Karpas-422 (cell line): ENCODE measurements at regions not wholly inside any gene's neighbourhood (a gene's known extent, or its start where the extent isn't known, plus 50 kb on each side); places are given as distances from the start of the nearest gene placed in this dataset.

Source experiments
- DNase-seq: peaks from one replicate; pipeline ENCODE4 v3.0.0-alpha.2; 2015
- H2AFZ ChIP-seq: fragments of 200-600 bp; sonication (generic); 2 replicates; pipeline ENCODE4 v1.6.1; 2014; ENCODE audit warnings: antibody characterized with exemption, low read length, mixed read lengths
- H3K27ac ChIP-seq: fragments of 200-600 bp; sonication (generic); 2 replicates; pipeline ENCODE4 v1.5.1; 2014; ENCODE audit warnings: mild to moderate bottlenecking, low read length, moderate library complexity
- H3K27me3 ChIP-seq: fragments of 200-600 bp; sonication (generic); 2 replicates; pipeline ENCODE4 v1.6.1; 2014; ENCODE audit warnings: low read length, mixed read lengths
- H3K36me3 ChIP-seq: fragments of 200-600 bp; sonication (generic); 2 replicates; pipeline ENCODE4 v1.6.1; 2014; ENCODE audit warnings: low read length, mixed read lengths; ENCODE audit not compliant: insufficient read depth
- H3K4me1 ChIP-seq: fragments of 200-600 bp; sonication (generic); 2 replicates; pipeline ENCODE4 v1.6.1; 2014; ENCODE audit warnings: mild to moderate bottlenecking, low read length, mixed read lengths
- H3K4me2 ChIP-seq: fragments of 200-600 bp; sonication (generic); 2 replicates; pipeline ENCODE4 v1.6.1; 2014; ENCODE audit warnings: low read length, low read depth, mild to moderate bottlenecking; ENCODE audit not compliant: poor library complexity, severe bottlenecking
- H3K4me3 ChIP-seq: fragments of 200-600 bp; sonication (generic); 2 replicates; pipeline ENCODE4 v1.5.1; 2014; ENCODE audit warnings: mild to moderate bottlenecking, antibody characterized with exemption, low read length, mixed read lengths
- H3K79me2 ChIP-seq: fragments of 200-600 bp; sonication (generic); 2 replicates; pipeline ENCODE4 v1.6.1; 2014; ENCODE audit warnings: mild to moderate bottlenecking, low read length, mixed read lengths
- H3K9ac ChIP-seq: fragments of 200-600 bp; sonication (generic); 2 replicates; pipeline ENCODE4 v1.6.0; 2014; ENCODE audit warnings: low read length
- H3K9me2 ChIP-seq: fragments of 200-600 bp; sonication (generic), shearing (Covaris generic); replicated peaks from 2 replicates; pipeline ENCODE4 v1.6.0; 2014; ENCODE audit warnings: mild to moderate bottlenecking, low read length, moderate library complexity; ENCODE audit not compliant: insufficient read depth
- H3K9me3 ChIP-seq: fragments of 300-700, 200-600 bp; sonication (generic); 2 replicates; pipeline ENCODE4 v1.6.1; 2014; ENCODE audit warnings: low read length, mixed read lengths
- H4K20me1 ChIP-seq: fragments of 200-600 bp; sonication (generic); 2 replicates; pipeline ENCODE4 v1.6.1; 2014; ENCODE audit warnings: mild to moderate bottlenecking, antibody characterized with exemption, low read length, low read depth; ENCODE audit not compliant: insufficient read depth

DNA sequence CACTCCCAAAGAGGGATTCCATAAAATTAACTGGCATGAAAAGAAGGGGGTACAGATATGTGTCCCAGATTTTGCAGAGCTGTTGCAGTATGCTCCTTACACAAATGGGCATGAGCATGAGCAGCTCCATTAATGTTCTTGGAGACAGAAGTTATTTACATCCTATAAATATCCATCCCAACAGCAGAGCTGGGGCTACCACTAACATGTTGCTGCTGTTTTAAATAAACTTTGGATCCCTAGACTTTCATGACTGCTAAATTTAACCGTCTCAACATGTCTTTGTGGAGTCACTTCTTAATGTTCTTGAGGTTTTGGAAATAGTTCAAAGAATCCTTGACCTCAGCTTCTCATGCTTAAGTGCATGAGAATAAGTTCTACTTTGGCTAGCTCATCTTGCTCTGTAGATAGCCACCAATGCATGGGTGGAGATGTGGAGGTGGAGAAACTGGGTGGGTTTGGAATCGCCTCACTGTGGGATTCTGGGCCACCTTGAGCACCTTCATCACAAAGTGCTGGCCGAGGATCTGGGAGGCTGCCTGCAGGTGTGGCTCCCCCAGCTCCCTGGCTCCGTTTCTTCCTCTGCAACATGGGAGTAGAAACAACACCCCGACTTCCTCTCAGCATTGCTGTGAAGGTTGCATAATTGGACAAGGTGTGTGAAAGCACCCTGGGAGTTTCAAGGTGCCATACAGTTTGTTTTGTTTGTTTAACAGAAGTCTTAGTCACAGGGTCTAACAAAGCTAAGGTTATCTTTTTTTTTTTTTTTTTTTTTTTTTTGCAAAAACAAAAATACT, 307.2 kb downstream of the MYCN start:
- Histone ChIP-seq H4K20me1 (no peaks in the 10 kb centered on the region), H3K36me3 (no peaks in the 10 kb centered on the region), H3K9me3 (no peaks in the 10 kb centered on the region), H3K9ac (no peak overlapping the region), H3K4me2 (no peak overlapping the region), H3K4me1 (no peaks in the 10 kb centered on the region), H3K9me2 (no peaks in the 10 kb centered on the region), H2AFZ (no peak overlapping the region), H3K79me2 (no peaks in the 10 kb centered on the region), H3K27ac (no peak overlapping the region), H3K27me3 (no peaks in the 10 kb centered on the region), H3K4me3 (no peak overlapping the region)
- no peak for DNase-seq

DNA sequence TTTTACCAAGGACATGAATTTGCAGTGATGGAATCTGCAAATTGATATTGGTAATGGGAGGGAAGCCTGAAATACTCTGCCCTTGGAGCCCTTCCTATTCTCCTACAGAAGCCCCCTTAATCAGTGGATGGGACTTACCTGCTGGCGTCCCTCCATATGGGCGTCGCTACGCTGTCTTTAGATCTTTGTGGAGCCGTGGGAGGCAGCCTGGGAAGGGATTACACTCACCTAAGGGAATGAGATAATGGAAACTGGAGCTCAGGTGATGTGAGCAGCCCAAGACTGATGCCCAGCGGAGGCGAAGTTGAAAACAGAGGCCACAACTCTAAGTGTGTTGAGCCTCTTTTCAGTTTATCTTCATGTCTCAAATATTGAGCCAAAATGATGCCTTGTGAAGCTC, 306.6 kb downstream of the MYCN start:
- no peak for DNase-seq
- no peaks in the 10 kb centered on the region for H4K20me1 ChIP-seq
- H3K4me2 ChIP-seq = no peak overlapping the region
- no peaks in the 10 kb centered on the region for H3K27me3 ChIP-seq
- H3K9ac ChIP-seq = no peak overlapping the region
- no peaks in the 10 kb centered on the region for H3K9me2 ChIP-seq
- H3K4me3 ChIP-seq = no peak overlapping the region
- no peak overlapping the region for H3K27ac ChIP-seq
- H3K79me2 ChIP-seq = no peaks in the 10 kb centered on the region
- H3K36me3 ChIP-seq = no peaks in the 10 kb centered on the region
- H3K9me3 ChIP-seq = no peaks in the 10 kb centered on the region
- no peaks in the 10 kb centered on the region for H3K4me1 ChIP-seq
- H2AFZ ChIP-seq = no peak overlapping the region

DNA sequence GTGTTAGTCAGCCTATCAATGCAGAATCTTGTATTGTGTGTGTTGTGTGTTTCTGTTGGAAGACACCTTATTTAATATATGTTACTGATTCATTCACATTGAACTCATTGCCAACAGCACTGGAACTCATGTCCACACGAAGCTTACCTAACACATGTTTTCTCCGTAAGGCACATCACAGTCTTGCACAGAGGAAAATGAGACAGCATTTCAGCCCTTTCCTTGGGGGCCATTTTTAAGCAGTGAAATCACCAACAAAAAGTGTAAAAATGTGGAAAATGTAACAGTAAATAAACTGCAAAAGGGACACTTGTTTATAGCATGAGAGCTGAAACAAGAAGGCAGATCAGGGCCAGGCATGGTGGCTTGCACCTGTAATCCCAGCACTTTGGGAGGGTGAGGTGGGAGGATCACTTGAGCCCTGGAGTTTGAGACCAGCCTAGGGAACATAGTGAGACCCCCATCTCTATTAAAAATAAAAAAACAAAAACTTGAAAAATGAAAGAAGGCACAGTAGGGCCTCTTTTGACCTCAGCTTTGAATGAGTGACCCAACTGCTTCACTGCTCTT, 306.0 kb downstream of the MYCN start:
- Histone ChIP-seq H3K79me2 (no peaks in the 10 kb centered on the region), H3K9ac (no peak overlapping the region), H3K27me3 (no peaks in the 10 kb centered on the region), H3K9me2 (no peaks in the 10 kb centered on the region), H3K9me3 (no peaks in the 10 kb centered on the region), H3K4me1 (no peaks in the 10 kb centered on the region), H2AFZ (no peak overlapping the region), H3K4me3 (no peak overlapping the region), H3K4me2 (no peak overlapping the region), H3K36me3 (no peaks in the 10 kb centered on the region), H3K27ac (no peak overlapping the region), H4K20me1 (no peaks in the 10 kb centered on the region)
- DNase-seq = no peak

GRCh38 chr2:16245481-16246054, 305.2 kb downstream of the MYCN start:
- no peak overlapping the region for H3K4me2 ChIP-seq
- no peaks in the 10 kb centered on the region for H3K79me2 ChIP-seq
- no peak for DNase-seq
- H3K9me2 ChIP-seq = no peaks in the 10 kb centered on the region
- H4K20me1 ChIP-seq = no peaks in the 10 kb centered on the region
- no peaks in the 10 kb centered on the region for H3K27me3 ChIP-seq
- H3K4me1 ChIP-seq = no peaks in the 10 kb centered on the region
- no peaks in the 10 kb centered on the region for H3K36me3 ChIP-seq
- no peak overlapping the region for H3K9ac ChIP-seq
- H3K27ac ChIP-seq = no peak overlapping the region
- H2AFZ ChIP-seq = no peak overlapping the region
- no peaks in the 10 kb centered on the region for H3K9me3 ChIP-seq
- no peak overlapping the region for H3K4me3 ChIP-seq

GRCh38 chr2:16244966-16245320, 304.6 kb downstream of the MYCN start:
- Histone ChIP-seq H3K79me2 (no peaks in the 10 kb centered on the region), H3K4me1 (no peaks in the 10 kb centered on the region), H4K20me1 (no peaks in the 10 kb centered on the region), H3K9ac (no peak overlapping the region), H3K36me3 (no peaks in the 10 kb centered on the region), H3K4me2 (no peak overlapping the region), H2AFZ (no peak overlapping the region), H3K27me3 (no peaks in the 10 kb centered on the region), H3K4me3 (no peak overlapping the region), H3K27ac (no peak overlapping the region), H3K9me3 (no peaks in the 10 kb centered on the region), H3K9me2 (no peaks in the 10 kb centered on the region)
- no peak for DNase-seq

DNA sequence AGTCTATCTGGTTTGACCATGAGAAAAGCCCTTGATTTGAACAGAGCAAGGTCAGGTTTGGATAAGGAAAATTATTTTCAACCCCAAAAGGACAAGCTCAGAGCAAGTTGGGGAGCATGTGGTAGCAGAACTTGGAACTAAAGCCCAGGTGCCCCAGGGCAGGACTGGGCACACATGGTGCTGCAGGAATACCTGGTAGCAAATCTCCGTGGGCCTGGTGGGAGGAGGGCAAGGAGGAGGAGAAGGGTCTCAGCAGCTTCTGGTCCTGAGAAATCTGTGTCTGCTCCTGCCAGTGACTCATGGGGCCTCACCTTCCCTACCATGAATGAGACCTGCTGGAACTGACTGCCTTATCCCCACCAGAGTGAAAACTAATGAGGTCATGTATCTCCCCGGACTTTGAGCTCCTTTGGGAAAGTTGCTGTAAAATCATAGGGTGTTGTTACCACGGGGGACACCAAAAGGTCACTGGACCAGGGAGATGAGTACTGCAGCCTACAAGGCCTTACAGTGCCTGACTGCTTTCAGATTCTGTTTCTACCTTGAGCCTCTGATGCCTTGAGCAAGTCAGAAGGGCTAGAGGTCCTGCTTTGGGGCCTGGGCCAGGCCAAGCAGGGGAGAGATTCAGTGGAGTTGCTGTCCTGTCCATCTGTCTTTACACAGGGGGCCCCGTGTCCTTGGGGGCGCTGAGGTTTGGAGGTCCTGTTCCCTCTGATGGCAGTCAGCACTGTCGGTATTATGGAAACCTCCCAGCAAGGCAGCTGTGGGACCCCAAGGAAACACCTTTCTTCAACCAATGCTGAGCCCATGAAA, 304.0 kb downstream of the MYCN start:
- Histone ChIP-seq H2AFZ (no peak overlapping the region), H3K9me2 (no peaks in the 10 kb centered on the region), H3K4me1 (no peaks in the 10 kb centered on the region)

DNA sequence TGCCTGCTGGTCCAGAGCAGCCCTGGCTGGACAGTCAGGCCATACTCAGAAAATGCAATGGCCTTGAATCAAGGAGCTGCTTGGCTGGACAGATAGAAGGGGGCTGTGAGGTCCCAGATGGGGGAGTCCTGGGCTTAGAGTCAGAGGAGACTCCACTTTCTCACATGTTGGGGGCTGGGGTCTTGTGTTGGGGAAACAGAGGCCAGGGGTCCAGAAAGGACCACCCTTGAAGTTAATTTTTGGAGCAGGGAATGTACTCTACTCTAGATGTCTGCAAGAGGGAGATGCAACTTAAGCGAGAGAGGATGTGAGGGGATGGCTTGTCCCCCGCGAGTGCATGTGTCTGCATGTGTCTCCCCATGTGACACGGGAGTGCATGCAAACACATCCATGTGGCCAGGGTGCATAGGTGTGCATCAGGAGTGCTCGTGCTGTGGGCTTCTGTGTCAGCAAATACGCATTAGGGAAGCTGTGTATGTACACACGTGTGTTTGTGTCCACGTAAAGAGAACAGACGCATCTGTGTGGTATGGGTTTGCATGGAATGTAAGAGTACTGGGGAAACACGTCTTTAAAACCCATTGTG, 303.2 kb downstream of the MYCN start:
- no peaks in the 10 kb centered on the region for H4K20me1 ChIP-seq
- H3K4me3 ChIP-seq = no peak overlapping the region
- no peaks in the 10 kb centered on the region for H3K4me1 ChIP-seq
- no peak overlapping the region for H3K4me2 ChIP-seq
- H3K36me3 ChIP-seq = no peaks in the 10 kb centered on the region
- no peaks in the 10 kb centered on the region for H3K9me2 ChIP-seq
- DNase-seq = no peak
- no peaks in the 10 kb centered on the region for H3K27me3 ChIP-seq
- no peak overlapping the region for H3K27ac ChIP-seq
- no peaks in the 10 kb centered on the region for H3K9me3 ChIP-seq
- no peak overlapping the region for H3K9ac ChIP-seq
- no peaks in the 10 kb centered on the region for H3K79me2 ChIP-seq
- H2AFZ ChIP-seq = no peak overlapping the region

More for the DNA sequence above, 304.0 kb downstream of the MYCN start:
- no peak overlapping the region for H3K4me2 ChIP-seq
- H3K27me3 ChIP-seq = no peaks in the 10 kb centered on the region
- H3K79me2 ChIP-seq = no peaks in the 10 kb centered on the region
- no peak overlapping the region for H3K9ac ChIP-seq
- DNase-seq = no peak
- H3K9me3 ChIP-seq = no peaks in the 10 kb centered on the region
- no peak overlapping the region for H3K4me3 ChIP-seq
- no peaks in the 10 kb centered on the region for H3K36me3 ChIP-seq
- no peaks in the 10 kb centered on the region for H4K20me1 ChIP-seq
- no peak overlapping the region for H3K27ac ChIP-seq

- Histone ChIP-seq H3K4me2 (no peak overlapping the region), H3K9me3 (no peaks in the 10 kb centered on the region), H3K9ac (no peak overlapping the region), H2AFZ (no peak overlapping the region), H3K9me2 (no peaks in the 10 kb centered on the region), H3K4me3 (no peak overlapping the region), H3K36me3 (no peaks in the 10 kb centered on the region), H3K27me3 (no peaks in the 10 kb centered on the region), H3K27ac (no peak overlapping the region), H4K20me1 (no peaks in the 10 kb centered on the region), H3K4me1 (no peaks in the 10 kb centered on the region), H3K79me2 (no peaks in the 10 kb centered on the region)
- no peak for DNase-seq
These were observed 302.6 kb downstream of the MYCN start for GRCh38 chr2:16242906-16243305.
